NCI-H510A (cell line): ENCODE measurements at regions not wholly inside any gene's neighbourhood (a gene's known extent, or its start where the extent isn't known, plus 50 kb on each side); places are given as distances from the start of the nearest gene placed in this dataset.

ENCODE experiments used
- DNase-seq: peaks from one replicate; lab custom pipeline; 2025; lab: John Stamatoyannopoulos, UW

DNA sequence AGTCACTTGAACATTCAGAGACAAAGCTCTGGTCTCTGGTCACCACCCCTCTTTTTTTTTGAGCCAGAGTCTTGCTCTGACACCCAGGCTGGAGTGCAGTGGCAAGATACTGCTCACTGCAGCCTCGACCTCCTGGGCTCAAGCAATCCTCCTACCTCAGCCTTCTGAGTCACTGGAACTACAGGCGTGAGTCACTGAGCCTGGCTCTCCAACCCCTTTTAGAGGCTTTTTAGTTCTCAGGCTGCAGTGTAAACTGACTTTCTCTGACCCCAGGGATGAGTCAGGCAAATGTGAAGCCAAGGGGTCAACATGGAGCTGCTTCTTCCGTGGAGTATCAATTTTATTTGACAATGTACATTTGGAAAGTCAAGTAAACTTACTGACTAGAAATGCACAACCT, 229.2 kb downstream of the PTTG2 start:
- no peak for DNase-seq

DNA sequence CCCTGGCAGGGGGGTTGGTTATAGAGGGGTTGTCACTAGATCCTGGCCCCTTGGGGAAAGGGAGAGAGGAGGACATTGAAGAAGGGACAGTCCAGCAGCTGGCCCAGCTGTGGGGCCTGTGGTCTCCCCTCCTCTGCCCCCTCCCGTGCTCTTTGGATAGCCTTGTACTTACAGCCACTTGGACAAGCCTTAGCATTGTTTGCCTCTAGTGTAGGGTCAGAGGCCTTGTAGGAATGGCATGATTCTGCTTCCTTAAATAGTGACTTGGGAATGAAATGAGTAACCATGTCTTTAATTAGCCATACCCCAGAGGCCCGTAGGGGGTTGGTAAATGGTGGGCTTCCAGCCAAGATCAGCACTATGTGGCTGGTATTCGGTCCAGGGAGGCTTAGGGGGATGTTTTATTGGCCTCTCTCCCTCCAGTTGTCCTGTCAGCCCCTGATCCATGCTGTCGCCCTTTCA, 230.6 kb downstream of the PTTG2 start:
- DNase-seq: no peak

GRCh38 chr4:38192516-38192915, 232.3 kb downstream of the PTTG2 start:
- DNase-seq: no peak

DNA sequence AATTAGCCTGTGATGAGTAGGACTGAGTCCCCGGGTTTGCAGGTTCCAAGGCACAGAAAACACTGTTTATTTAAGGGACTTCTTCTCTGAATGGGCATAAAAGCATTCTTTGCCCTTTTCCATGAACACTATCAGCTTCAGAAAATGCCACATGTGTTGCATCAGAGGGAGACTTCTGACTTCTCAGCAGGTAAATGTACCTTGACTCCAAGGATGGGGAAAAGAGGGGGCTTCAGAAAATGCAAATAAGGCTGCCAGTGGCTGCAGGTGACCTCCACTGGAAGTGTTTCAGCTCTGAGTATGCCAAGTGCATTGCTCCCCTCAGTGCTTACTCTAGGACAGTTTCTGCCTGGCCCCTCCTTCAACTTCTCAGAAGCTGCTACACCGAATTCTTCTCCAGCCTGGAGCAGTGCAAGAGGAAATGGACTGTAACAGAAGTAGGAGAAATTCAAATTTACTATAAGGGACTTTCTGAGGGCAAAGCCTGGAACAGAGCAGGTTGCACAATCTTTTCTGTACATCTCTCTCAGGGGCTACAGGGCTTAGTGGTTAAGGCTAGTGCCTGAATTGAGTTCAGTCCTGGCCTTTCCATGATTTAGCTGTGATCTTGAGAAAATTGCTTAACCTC, 233.2 kb downstream of the PTTG2 start:
- DNase-seq: no peak

DNA sequence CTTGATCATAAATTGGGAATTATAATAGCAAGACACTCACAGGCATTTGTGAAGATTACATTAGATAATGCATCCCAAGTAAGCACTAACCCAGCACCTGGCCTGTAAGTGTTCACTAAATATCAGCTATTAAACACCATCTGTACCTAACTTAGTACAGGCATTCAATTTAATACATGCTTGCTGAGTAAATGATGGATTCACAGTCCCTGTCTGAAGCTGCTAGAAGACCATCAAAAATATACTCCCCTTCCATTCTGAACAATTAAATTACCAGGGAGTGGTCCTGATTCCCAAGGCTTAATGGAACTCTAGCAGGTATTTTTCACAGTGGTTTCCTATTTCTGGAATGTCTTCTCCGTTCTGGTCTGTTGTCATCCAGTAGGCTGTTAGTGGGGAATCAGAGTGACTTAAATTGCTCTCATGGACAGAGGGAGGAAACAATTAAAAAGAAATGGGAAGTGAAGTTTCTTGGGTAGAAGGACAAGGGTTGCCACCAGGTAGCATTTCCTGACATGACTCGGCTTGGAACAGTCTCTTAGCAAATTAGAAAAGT, 233.9 kb downstream of the PTTG2 start:
- no peak for DNase-seq

DNA sequence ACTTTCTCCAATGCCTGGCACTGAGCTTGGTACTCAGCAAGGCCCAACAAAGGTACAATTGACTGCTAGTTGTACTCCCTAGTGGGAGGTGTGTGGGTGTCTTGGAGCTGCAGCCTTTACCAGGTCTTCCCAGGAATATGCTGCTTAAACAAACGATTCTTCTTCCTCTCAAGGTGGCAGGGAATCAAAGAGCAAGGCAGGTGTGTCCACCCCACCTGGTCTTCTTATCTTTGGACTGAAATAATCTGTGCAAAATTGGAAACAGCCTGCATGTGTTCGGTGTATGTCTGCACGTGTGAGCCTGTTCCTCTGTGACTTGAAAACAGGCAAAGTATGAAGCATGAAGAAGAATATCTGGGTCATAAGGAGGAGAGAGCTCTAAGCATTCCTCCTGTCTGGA, 235.3 kb downstream of the PTTG2 start:
- no peak for DNase-seq

DNA sequence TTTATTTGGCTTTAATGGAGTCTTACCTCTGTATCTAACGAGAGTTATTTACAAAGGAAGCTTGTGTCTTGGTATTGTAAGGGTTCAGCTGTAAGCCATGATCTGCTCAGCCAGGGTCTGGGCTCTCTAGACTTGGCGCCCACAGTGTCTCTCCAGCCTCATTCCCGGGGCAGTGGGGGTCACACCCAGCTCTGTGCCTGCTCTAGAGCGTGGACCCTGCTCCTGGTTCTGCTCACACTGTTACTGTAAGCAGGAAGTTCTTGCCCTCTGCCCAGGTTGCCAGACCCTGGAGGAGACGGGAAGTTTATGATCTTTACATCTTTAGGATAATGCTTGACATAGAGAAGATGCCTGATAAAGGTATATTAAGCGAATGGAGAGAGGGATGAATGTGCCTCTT, 235.7 kb downstream of the PTTG2 start:
- DNase-seq: no peak

- no peak for DNase-seq
These were observed 242.0 kb downstream of the PTTG2 start for GRCh38 chr4:38202242-38202641.

GRCh38 chr4:38203609-38204008, 243.4 kb downstream of the PTTG2 start:
- DNase-seq: no peak

GRCh38 chr4:38204339-38205035, 244.3 kb downstream of the PTTG2 start:
- no peak for DNase-seq

DNA sequence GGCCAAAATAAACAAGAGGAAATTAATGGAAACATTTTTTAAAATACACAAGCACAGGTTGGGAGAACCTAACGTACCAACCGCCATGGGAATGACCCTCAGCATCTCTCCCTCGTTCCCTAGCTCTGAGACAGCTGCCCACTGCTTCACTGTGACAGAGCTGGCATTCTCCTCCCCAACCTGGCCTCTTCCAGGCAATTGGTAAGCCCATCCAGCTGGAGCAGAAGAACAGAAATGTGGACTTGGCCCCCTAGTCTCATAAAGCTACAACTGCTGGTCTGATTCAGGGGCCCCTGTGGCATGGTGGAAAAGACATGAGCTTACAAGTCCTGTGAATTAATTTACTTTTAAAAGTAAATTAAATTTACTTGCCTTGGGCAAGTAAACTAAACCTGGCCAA, 245.1 kb downstream of the PTTG2 start:
- DNase-seq: no peak

- no peak for DNase-seq
These were observed 246.9 kb downstream of the PTTG2 start for GRCh38 chr4:38207110-38207457.

DNA sequence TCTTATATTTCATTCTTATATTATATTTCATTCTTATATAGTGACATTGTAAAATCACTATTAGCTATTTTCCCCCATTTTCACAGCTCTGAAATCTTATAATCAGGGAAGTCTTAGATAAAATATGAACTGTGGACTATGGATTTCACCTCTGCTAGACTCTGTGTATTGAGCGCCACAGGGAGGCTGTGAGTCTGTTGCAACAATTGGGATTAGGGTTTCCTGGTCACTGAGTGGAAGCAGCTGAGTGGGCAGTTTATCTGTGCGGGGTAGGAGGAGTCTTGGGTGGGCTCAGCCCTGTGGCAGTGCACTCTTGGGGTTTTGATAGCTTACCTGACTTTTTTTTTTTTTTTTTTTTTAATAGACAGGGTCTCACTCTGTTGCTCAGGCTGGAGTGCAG, 249.5 kb downstream of the PTTG2 start:
- DNase-seq: no peak

- DNase-seq: no peak
These were observed 250.4 kb downstream of the PTTG2 start for GRCh38 chr4:38210396-38211114.

- no peak for DNase-seq
These were observed 251.7 kb downstream of the PTTG2 start for GRCh38 chr4:38211885-38212284.

- no peak for DNase-seq
These were observed 253.0 kb downstream of the PTTG2 start for GRCh38 chr4:38213083-38213805.

DNA sequence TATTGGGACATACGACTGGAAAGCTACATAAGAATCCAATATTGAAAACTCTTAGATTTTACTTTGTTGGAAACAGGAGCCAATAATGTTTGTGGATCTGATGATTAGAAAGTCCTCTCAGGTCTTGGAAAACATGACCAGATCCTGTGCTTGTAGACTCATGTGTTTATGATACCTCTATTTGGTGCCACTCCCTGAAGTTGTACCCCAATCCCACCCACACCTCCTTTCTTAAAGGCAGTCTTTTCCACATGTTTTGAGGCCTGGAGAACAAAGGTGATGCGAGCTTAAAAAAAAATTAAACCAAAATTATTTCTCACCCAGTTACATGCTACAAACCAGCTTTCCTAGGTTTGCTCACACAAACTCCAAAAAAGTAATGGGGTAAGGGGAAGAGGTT, 262.7 kb downstream of the PTTG2 start:
- DNase-seq: no peak

GRCh38 chr4:38223306-38223705, 263.1 kb downstream of the PTTG2 start:
- DNase-seq: no peak

DNA sequence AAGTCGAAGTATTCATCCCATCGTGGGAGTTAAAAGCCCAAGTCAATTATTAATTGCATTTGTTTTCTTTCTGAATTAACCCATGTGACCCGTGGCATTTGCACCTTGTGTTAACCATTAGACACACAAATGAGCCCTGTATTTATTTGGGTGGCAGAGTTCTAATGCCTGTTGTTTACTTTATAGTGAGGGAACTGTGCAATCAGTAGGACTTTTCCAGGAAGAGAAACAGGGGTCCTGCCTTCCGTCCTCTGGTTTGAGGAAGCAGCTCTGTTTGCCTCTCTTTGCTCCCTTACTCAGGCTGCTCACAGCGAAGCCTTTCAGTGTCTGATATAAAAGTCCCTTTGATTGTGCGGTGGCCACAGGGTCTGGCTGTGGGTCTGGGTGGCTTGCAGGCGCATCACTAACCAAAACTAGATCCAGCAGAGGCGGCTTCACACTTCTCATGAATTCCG, 263.6 kb downstream of the PTTG2 start:
- no peak for DNase-seq

DNA sequence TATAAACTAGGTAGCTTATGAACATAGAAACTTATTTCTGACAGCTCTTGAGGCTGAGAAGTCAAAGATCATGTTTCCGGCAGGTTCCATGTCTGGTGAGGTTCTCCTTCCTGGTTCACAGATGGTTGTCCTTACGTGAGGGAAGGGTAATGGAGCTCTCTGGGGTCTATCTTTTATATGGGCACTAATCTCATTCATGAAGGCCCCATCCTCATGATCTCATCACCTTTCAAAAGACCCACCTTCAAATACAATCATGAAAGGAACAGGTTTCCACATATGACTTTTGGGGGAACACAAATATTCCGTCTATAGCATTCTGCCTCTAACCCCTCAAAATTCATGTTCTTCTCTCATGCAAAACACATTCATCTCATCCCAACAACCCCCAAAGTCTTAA, 264.7 kb downstream of the PTTG2 start:
- DNase-seq: no peak

DNA sequence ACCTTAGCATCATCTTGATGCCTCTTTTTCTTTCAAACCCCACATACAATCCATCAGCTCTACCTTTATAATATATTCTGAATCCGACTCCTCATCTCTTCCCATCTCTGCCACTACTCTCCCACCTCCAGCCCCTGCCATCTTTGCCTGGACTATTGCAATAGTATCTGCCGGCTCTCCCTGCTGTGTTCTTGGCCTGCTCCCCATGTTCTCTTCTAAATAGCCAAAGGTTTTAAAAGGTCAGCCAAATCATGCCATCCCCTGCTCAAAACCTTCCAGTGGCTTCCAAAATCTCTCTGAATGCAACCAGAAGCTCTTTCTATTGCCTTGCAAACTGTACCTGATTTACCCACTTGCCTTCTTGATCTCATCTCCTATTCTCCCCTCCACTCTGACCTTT, 266.0 kb downstream of the PTTG2 start:
- DNase-seq: no peak

DNA sequence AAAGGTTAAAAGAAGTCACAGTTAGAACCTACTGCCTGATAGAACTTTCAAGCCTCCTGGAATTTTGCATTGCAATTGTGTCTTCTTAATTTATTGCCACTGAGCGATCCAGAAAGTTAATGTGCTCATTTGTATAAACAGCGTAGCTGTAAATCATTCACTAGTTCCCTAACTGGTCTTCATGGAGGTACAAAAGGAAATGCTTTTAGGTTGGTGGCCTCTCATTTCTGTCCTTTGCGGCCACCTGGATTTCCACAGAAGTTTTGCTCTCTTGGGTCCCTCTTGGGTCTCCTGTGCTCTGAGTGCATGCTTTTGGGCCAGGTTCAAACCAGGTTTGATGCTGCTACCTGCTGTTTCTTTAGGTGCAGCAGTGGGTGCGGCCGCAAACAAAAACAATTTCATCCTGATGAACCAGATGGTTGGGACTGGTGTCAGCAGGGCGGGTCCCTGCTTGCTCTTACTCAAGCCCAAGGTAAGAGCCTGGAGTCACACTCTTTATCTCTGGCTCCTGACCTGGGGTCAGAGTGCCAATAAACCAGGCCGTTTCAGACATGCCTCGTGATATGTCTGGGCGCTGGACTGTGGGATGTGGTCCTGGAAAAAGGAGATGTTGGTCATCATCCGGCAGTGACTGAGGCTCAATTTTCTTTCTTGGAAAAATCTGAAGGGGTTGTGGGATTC, 270.1 kb downstream of the PTTG2 start:
- no peak for DNase-seq
